ENCODE measurements at regions not wholly inside any gene's neighbourhood (a gene's known extent, or its start where the extent isn't known, plus 50 kb on each side); places are given as distances from the start of the nearest gene placed in this dataset.

DNA sequence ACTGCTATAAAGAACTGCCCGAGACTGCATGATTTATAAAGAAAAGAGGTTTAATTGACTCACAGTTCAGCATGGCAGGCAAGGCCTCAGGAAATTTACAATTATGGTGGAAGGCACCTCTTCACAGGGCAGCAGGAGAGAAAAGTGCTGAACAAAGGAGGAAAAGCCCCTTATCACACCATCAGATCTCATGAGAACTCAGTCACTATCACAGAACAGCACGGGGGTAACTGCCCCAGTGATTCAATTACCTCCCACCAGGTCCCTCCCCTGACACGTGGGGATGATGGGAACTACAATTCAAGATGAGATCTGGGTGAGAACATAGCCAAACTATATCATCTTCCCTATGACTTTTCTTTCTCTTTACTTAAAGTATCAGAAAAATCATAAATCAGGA, 104.0 kb upstream of the SYN3 start:
- TF ChIP-seq POLR2A (IDR thresholded peaks at IDR 0.05) = no peak
- TF ChIP-seq CTCF (IDR thresholded peaks at IDR 0.05) = no peak
- TF ChIP-seq EP300 (IDR thresholded peaks at IDR 0.05) = no peak

All from ovary (tissue), 3 donors.